Sigmoid colon (tissue), 4 donors: ENCODE measurements at regions not wholly inside any gene's neighbourhood (a gene's known extent, or its start where the extent isn't known, plus 50 kb on each side); places are given as distances from the start of the nearest gene placed in this dataset.

Experiments used
- EP300 ChIP-seq, 4 donors: sonication (generic); formaldehyde crosslinking; IDR thresholded peaks; one replicate each; pipeline ENCODE4 v1.6.1; 2017; ENCODE audit warnings: antibody characterized with exemption in 4 of 4
- POLR2A ChIP-seq, 2 donors: fragments of 450-650 bp; IDR thresholded peaks; one replicate each; pipeline ENCODE4 v1.6.1; 2016; ENCODE audit warnings: antibody characterized with exemption in 2 of 2, mild to moderate bottlenecking in 2 of 2, moderate library complexity in 2 of 2
- POLR2AphosphoS5 ChIP-seq, 4 donors: sonication (generic); formaldehyde crosslinking; IDR thresholded peaks; one replicate each; pipeline ENCODE4 v1.6.1; 2017; ENCODE audit warnings: antibody characterized with exemption in 4 of 4
- TF ChIP-seq, protein P1 (sequence below), 4 experiments: fragments of 450-650 bp in 3 of 4; fragments of 200-600 bp in 1 of 4; IDR thresholded peaks; one replicate each; pipeline ENCODE4 v1.5.1; 2016 to 2019; ENCODE audit warnings: antibody characterized with exemption in 4 of 4, mild to moderate bottlenecking in 3 of 4, moderate library complexity in 2 of 4

- TF ChIP-seq POLR2A (IDR thresholded peaks at IDR 0.05): no peak
- TF ChIP-seq EP300 (IDR thresholded peaks at IDR 0.05): no peak
- TF ChIP-seq, protein P1, sequence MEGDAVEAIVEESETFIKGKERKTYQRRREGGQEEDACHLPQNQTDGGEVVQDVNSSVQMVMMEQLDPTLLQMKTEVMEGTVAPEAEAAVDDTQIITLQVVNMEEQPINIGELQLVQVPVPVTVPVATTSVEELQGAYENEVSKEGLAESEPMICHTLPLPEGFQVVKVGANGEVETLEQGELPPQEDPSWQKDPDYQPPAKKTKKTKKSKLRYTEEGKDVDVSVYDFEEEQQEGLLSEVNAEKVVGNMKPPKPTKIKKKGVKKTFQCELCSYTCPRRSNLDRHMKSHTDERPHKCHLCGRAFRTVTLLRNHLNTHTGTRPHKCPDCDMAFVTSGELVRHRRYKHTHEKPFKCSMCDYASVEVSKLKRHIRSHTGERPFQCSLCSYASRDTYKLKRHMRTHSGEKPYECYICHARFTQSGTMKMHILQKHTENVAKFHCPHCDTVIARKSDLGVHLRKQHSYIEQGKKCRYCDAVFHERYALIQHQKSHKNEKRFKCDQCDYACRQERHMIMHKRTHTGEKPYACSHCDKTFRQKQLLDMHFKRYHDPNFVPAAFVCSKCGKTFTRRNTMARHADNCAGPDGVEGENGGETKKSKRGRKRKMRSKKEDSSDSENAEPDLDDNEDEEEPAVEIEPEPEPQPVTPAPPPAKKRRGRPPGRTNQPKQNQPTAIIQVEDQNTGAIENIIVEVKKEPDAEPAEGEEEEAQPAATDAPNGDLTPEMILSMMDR (IDR thresholded peaks at IDR 0.05): no peak
- TF ChIP-seq POLR2AphosphoS5 (IDR thresholded peaks at IDR 0.05): no peak
Measured at GRCh38 chr7:54253036-54253373, 289.2 kb upstream of the VSTM2A start.
